ENCODE measurements at regions not wholly inside any gene's neighbourhood (a gene's known extent, or its start where the extent isn't known, plus 50 kb on each side); places are given as distances from the start of the nearest gene placed in this dataset.

DNA sequence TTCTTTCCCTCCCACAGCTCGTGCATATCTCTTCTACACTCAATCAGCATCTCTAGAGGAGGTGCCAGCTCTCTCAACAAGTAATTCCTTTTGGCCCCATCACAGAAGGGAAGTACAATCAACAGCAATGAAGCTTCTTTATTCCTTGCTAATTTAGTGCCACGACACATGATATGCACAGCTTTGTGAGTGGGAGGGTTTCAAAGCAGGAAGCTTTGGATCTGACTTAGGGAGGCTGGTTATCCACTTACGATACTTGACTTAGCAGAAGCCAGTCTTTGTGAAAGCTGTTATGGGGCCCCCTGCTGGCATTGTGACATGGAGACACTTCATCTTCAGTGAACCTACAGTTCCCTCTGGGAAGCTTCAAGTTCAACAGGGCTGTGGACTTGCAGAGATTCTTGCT lies 81.0 kb downstream of the TMEM100 start:
- no peak overlapping the region for H2AFZ ChIP-seq (ENCODE audit: low read depth, low read length)
- POLR2A ChIA-PET: no interaction called here
- H3K9me1 ChIP-seq (replicated peaks; ENCODE audit: control insufficient read depth, extremely low read depth, insufficient read depth, low read length): no peaks in the 10 kb centered on the region
- no peaks in the 10 kb centered on the region for H3K36me3 ChIP-seq (ENCODE audit: control insufficient read depth in 2 of 2, extremely low read depth in 1 of 2, insufficient read depth in 2 of 2, low read length in 2 of 2)
- TF ChIP-seq, protein P1, sequence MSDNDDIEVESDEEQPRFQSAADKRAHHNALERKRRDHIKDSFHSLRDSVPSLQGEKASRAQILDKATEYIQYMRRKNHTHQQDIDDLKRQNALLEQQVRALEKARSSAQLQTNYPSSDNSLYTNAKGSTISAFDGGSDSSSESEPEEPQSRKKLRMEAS (IDR thresholded peaks at IDR 0.05; ENCODE audit: insufficient read depth, insufficient read length): no peak
- no peak for TF ChIP-seq POLR2AphosphoS5 (IDR thresholded peaks at IDR 0.05; ENCODE audit: insufficient read depth, low read depth, low read length)
- TF ChIP-seq, protein P2, sequence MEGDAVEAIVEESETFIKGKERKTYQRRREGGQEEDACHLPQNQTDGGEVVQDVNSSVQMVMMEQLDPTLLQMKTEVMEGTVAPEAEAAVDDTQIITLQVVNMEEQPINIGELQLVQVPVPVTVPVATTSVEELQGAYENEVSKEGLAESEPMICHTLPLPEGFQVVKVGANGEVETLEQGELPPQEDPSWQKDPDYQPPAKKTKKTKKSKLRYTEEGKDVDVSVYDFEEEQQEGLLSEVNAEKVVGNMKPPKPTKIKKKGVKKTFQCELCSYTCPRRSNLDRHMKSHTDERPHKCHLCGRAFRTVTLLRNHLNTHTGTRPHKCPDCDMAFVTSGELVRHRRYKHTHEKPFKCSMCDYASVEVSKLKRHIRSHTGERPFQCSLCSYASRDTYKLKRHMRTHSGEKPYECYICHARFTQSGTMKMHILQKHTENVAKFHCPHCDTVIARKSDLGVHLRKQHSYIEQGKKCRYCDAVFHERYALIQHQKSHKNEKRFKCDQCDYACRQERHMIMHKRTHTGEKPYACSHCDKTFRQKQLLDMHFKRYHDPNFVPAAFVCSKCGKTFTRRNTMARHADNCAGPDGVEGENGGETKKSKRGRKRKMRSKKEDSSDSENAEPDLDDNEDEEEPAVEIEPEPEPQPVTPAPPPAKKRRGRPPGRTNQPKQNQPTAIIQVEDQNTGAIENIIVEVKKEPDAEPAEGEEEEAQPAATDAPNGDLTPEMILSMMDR (IDR thresholded peaks at IDR 0.05; ENCODE audit: extremely low read depth in 1 of 2, insufficient read depth in 1 of 2, low read depth in 1 of 2, low read length in 2 of 2): peak; percentile 56 to 80
- TF ChIP-seq POLR2A (IDR thresholded peaks at IDR 0.05; ENCODE audit: low read depth, low read length): no peak
- TF ChIP-seq JUN (IDR thresholded peaks at IDR 0.05; ENCODE audit: borderline replicate concordance, insufficient read depth, insufficient read length, low read depth): no peak
- no peak for TF ChIP-seq GATA2 (IDR thresholded peaks at IDR 0.05; ENCODE audit: insufficient read depth, insufficient read length, low read depth, low read length)
- H3K4me2 ChIP-seq (ENCODE audit: insufficient read depth, low read length): no peak overlapping the region
- no peak overlapping the region for H3K27ac ChIP-seq (ENCODE audit: insufficient read depth, low read depth, low read length)
- H3K9me3 ChIP-seq (replicated peaks; ENCODE audit: control insufficient read depth, insufficient read depth, low read length): no peaks in the 10 kb centered on the region
- no TSS peak for BruUV-seq (replicated peaks)
- intact Hi-C loops (cut with micrococcal nuclease): loop anchor here (1.0 kb wide), 3 partner anchors 40 to 129 kb away; no protein-coding TSS in a partner anchor
- DNase-seq (ENCODE audit: low read depth, low spot score) (peak; percentile 77), FAIRE-seq (peak; percentile 68)
- CTCF ChIA-PET: interaction anchor here (0.6 to 4.3 kb wide), 37 partner anchors 9 to 678 kb away, joined by 3 to 67 read pairs (median 5); partner anchors contain the start of gene TMEM100
- H3K4me1 ChIP-seq (ENCODE audit: control insufficient read depth, extremely low read depth, insufficient read depth, low read length): no peaks in the 10 kb centered on the region
- H3K4me3 ChIP-seq (replicated peaks in 1 of 3; ENCODE audit: insufficient read depth in 1 of 3, low read depth in 1 of 3, low read length in 3 of 3): no peak overlapping the region
- no peaks in the 10 kb centered on the region for H3K79me2 ChIP-seq (ENCODE audit: control insufficient read depth, insufficient read depth, low read length)
- no peak overlapping the region for H3K9ac ChIP-seq (replicated peaks; ENCODE audit: extremely low read depth, insufficient read depth, low read length)
- peaks cover 0 to 3% of the 10 kb centered on the region in 2 experiments for H3K27me3 ChIP-seq (ENCODE audit: control insufficient read depth in 2 of 2, insufficient read depth in 2 of 2, low read length in 2 of 2)
- dilution Hi-C loops (cut with MboI; ENCODE audit: extremely low pct_ligation_motif_present, low sequenced_read_pairs): no loop called here
- H4K20me1 ChIP-seq (replicated peaks; ENCODE audit: control insufficient read depth, extremely low read depth, insufficient read depth, low read length): no peaks in the 10 kb centered on the region
